ENCODE measurements at regions not wholly inside any gene's neighbourhood (a gene's known extent, or its start where the extent isn't known, plus 50 kb on each side); places are given as distances from the start of the nearest gene placed in this dataset.

GRCh38 chr1:192958350-192958749 is 100.8 kb downstream of the UCHL5 start:
- TF ChIP-seq, protein P1, sequence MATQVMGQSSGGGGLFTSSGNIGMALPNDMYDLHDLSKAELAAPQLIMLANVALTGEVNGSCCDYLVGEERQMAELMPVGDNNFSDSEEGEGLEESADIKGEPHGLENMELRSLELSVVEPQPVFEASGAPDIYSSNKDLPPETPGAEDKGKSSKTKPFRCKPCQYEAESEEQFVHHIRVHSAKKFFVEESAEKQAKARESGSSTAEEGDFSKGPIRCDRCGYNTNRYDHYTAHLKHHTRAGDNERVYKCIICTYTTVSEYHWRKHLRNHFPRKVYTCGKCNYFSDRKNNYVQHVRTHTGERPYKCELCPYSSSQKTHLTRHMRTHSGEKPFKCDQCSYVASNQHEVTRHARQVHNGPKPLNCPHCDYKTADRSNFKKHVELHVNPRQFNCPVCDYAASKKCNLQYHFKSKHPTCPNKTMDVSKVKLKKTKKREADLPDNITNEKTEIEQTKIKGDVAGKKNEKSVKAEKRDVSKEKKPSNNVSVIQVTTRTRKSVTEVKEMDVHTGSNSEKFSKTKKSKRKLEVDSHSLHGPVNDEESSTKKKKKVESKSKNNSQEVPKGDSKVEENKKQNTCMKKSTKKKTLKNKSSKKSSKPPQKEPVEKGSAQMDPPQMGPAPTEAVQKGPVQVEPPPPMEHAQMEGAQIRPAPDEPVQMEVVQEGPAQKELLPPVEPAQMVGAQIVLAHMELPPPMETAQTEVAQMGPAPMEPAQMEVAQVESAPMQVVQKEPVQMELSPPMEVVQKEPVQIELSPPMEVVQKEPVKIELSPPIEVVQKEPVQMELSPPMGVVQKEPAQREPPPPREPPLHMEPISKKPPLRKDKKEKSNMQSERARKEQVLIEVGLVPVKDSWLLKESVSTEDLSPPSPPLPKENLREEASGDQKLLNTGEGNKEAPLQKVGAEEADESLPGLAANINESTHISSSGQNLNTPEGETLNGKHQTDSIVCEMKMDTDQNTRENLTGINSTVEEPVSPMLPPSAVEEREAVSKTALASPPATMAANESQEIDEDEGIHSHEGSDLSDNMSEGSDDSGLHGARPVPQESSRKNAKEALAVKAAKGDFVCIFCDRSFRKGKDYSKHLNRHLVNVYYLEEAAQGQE (IDR thresholded peaks at IDR 0.05; ENCODE audit: borderline replicate concordance), result no peak
- TF ChIP-seq MXI1 (conservative IDR thresholded peaks at IDR 0.05; ENCODE audit: poor library complexity, severe bottlenecking), result no peak
- TF ChIP-seq CTCF (IDR thresholded peaks at IDR 0.05; ENCODE audit: poor library complexity, severe bottlenecking), result no peak
- no peak for TF ChIP-seq SMC3 (conservative IDR thresholded peaks at IDR 0.05; ENCODE audit: poor library complexity)
- TF ChIP-seq RAD21 (conservative IDR thresholded peaks at IDR 0.05), result no peak
- no peak for TF ChIP-seq EZH2 (IDR thresholded peaks at IDR 0.05; ENCODE audit: borderline replicate concordance, insufficient read depth, low read length, poor library complexity, severe bottlenecking)
- TF ChIP-seq TAF1 (IDR thresholded peaks at IDR 0.05; ENCODE audit: low read depth), result no peak
- TF ChIP-seq EP300 (conservative IDR thresholded peaks at IDR 0.05; ENCODE audit: poor library complexity, severe bottlenecking), result no peak
- no peak for TF ChIP-seq POLR2AphosphoS5 (IDR thresholded peaks at IDR 0.05)
- Histone ChIP-seq H3K9ac (ENCODE audit: low read length) (no peak overlapping the region), H3F3A (ENCODE audit: insufficient read depth, low read length, poor library complexity, severe bottlenecking) (no peaks in the 10 kb centered on the region), H3K79me2 (replicated peaks; ENCODE audit: insufficient read depth, low read length) (no peaks in the 10 kb centered on the region), H3K27ac (ENCODE audit: low read length) (no peak overlapping the region), H4K20me1 (ENCODE audit: insufficient read depth) (no peaks in the 10 kb centered on the region), H3K36me3 (ENCODE audit: insufficient read depth, low read length) (no peaks in the 10 kb centered on the region), H3K9me3 (ENCODE audit: low read length) (no peaks in the 10 kb centered on the region), H3K4me2 (ENCODE audit: low read length) (no peak overlapping the region), H3K9me2 (ENCODE audit: insufficient read depth, low read length) (no peaks in the 10 kb centered on the region), H3K27me3 (ENCODE audit: insufficient read depth, low read depth, low read length) (no peaks in the 10 kb centered on the region), H2AFZ (ENCODE audit: low read depth, low read length) (no peak overlapping the region), H3K4me3 (ENCODE audit: low read length) (no peak overlapping the region)

DNA sequence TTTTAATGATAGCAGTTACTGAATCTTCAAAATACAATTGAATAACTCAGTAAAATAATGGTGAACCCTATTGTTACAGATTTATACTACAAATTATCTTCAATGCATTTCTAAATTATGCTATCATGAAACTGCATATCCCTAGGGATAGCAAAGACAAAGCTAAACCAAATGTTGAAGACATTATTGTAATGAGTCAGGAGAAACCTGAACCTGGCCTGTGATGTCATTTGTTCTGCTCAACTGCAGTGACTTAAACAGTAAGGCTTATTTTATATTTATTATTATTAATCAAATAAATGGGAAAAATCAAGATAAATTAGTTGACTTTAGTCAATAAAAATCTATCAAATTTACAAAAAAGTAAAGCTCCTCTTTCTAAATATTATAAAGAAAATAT is 100.3 kb downstream of the UCHL5 start:
- Histone ChIP-seq H3K36me3 (ENCODE audit: insufficient read depth, low read length) (no peaks in the 10 kb centered on the region), H3F3A (ENCODE audit: insufficient read depth, low read length, poor library complexity, severe bottlenecking) (no peaks in the 10 kb centered on the region), H3K27me3 (ENCODE audit: insufficient read depth, low read depth, low read length) (no peaks in the 10 kb centered on the region), H3K27ac (ENCODE audit: low read length) (no peak overlapping the region), H3K4me2 (ENCODE audit: low read length) (no peak overlapping the region), H2AFZ (ENCODE audit: low read depth, low read length) (no peak overlapping the region), H3K9me2 (ENCODE audit: insufficient read depth, low read length) (no peaks in the 10 kb centered on the region), H3K9ac (ENCODE audit: low read length) (no peak overlapping the region), H4K20me1 (ENCODE audit: insufficient read depth) (no peaks in the 10 kb centered on the region), H3K4me3 (ENCODE audit: low read length) (no peak overlapping the region), H3K9me3 (ENCODE audit: low read length) (no peaks in the 10 kb centered on the region), H3K79me2 (replicated peaks; ENCODE audit: insufficient read depth, low read length) (no peaks in the 10 kb centered on the region)
- no peak for TF ChIP-seq RAD21 (conservative IDR thresholded peaks at IDR 0.05)
- no peak for TF ChIP-seq SMC3 (conservative IDR thresholded peaks at IDR 0.05; ENCODE audit: poor library complexity)
- no peak for TF ChIP-seq EZH2 (IDR thresholded peaks at IDR 0.05; ENCODE audit: borderline replicate concordance, insufficient read depth, low read length, poor library complexity, severe bottlenecking)
- TF ChIP-seq MXI1 (conservative IDR thresholded peaks at IDR 0.05; ENCODE audit: poor library complexity, severe bottlenecking), result no peak
- no peak for TF ChIP-seq POLR2AphosphoS5 (IDR thresholded peaks at IDR 0.05)
- no peak for TF ChIP-seq EP300 (conservative IDR thresholded peaks at IDR 0.05; ENCODE audit: poor library complexity, severe bottlenecking)
- TF ChIP-seq, protein P1 (IDR thresholded peaks at IDR 0.05; ENCODE audit: borderline replicate concordance), result no peak
- TF ChIP-seq TAF1 (IDR thresholded peaks at IDR 0.05; ENCODE audit: low read depth), result no peak
- no peak for TF ChIP-seq CTCF (IDR thresholded peaks at IDR 0.05; ENCODE audit: poor library complexity, severe bottlenecking)
